Neural cell (in vitro differentiated cells): ENCODE measurements at regions not wholly inside any gene's neighbourhood (a gene's known extent, or its start where the extent isn't known, plus 50 kb on each side); places are given as distances from the start of the nearest gene placed in this dataset.

Experiments
- H2AFZ ChIP-seq: fragments of 200-600, 300-800 bp; sonication (generic), shearing (Covaris generic); 2 replicates; pipeline ENCODE4 v1.6.0; 2014; ENCODE audit warnings: low read depth, mild to moderate bottlenecking, antibody characterized with exemption, low read length, moderate library complexity
- H3F3A ChIP-seq: fragments of 200-600 bp; shearing (Covaris generic); 2 replicates; pipeline ENCODE4 v1.6.1; 2016; ENCODE audit warnings: mild to moderate bottlenecking, moderate library complexity, mixed read lengths, antibody characterized with exemption, low read length; ENCODE audit not compliant: insufficient read depth, poor library complexity, severe bottlenecking
- H3K27ac ChIP-seq: fragments of 200-600, 300-800 bp; sonication (generic), shearing (Covaris generic); 2 replicates; pipeline ENCODE4 v1.5.1; 2014; ENCODE audit warnings: mild to moderate bottlenecking, low read length, moderate library complexity
- H3K27me3 ChIP-seq: fragments of 300-800, 200-600 bp; sonication (generic), shearing (Covaris generic); 2 replicates; pipeline ENCODE4 v1.6.0; 2014; ENCODE audit warnings: mild to moderate bottlenecking, low read depth, low read length, moderate library complexity; ENCODE audit not compliant: insufficient read depth
- H3K36me3 ChIP-seq: fragments of 300-800, 200-600 bp; sonication (generic), shearing (Covaris generic); 2 replicates; pipeline ENCODE4 v1.5.1; 2014; ENCODE audit warnings: mild to moderate bottlenecking, antibody characterized with exemption, low read length, moderate library complexity; ENCODE audit not compliant: insufficient read depth
- H3K4me2 ChIP-seq: fragments of 300-800, 200-600 bp; sonication (generic), shearing (Covaris generic); 2 replicates; pipeline ENCODE4 v1.6.0; 2014; ENCODE audit warnings: mild to moderate bottlenecking, low read length
- H3K4me3 ChIP-seq: fragments of 300-800, 200-600 bp; sonication (generic), shearing (Covaris generic); 2 replicates; pipeline ENCODE4 v1.5.1; 2014; ENCODE audit warnings: mild to moderate bottlenecking, low read length, moderate library complexity
- H3K79me2 ChIP-seq: fragments of 200-600 bp; shearing (Covaris generic); replicated peaks from 2 replicates; pipeline ENCODE4 v1.6.0; 2014; ENCODE audit warnings: mild to moderate bottlenecking, low read length, moderate library complexity; ENCODE audit not compliant: insufficient read depth
- H3K9ac ChIP-seq: fragments of 300-800, 200-600 bp; sonication (generic), shearing (Covaris generic); 2 replicates; pipeline ENCODE4 v1.6.1; 2016; ENCODE audit warnings: mild to moderate bottlenecking, low read length, mixed read lengths
- H3K9me2 ChIP-seq: fragments of 200-600 bp; shearing (Covaris generic); 2 replicates; pipeline ENCODE4 v1.6.1; 2016; ENCODE audit warnings: mild to moderate bottlenecking, low read length, mixed read lengths; ENCODE audit not compliant: insufficient read depth
- H3K9me3 ChIP-seq: fragments of 200-600, 300-800 bp; sonication (generic), shearing (Covaris generic); 2 replicates; pipeline ENCODE4 v1.6.1; 2016; ENCODE audit warnings: mild to moderate bottlenecking, mixed run types, low read length, moderate library complexity, mixed read lengths
- H4K20me1 ChIP-seq: fragments of 200-600 bp; shearing (Covaris generic); 2 replicates; pipeline ENCODE4 v1.6.1; 2016; ENCODE audit warnings: mild to moderate bottlenecking, mixed run types; ENCODE audit not compliant: insufficient read depth
- CTCF ChIP-seq: fragments of 450-650 bp; IDR thresholded peaks from 2 replicates; pipeline ENCODE4 v1.5.1; 2014; ENCODE audit warnings: antibody characterized with exemption, mild to moderate bottlenecking, moderate library complexity; ENCODE audit not compliant: poor library complexity, severe bottlenecking
- EP300 ChIP-seq: fragments of 450-650 bp; conservative IDR thresholded peaks from 2 replicates; pipeline ENCODE4 v1.6.1; 2014; ENCODE audit warnings: antibody characterized with exemption, mild to moderate bottlenecking, moderate library complexity; ENCODE audit not compliant: poor library complexity, severe bottlenecking
- EZH2 ChIP-seq: fragments of 200-600, 300-800 bp; shearing (Covaris generic), sonication (generic); IDR thresholded peaks from 2 replicates; pipeline ENCODE4 v1.6.1; 2014; ENCODE audit warnings: antibody characterized with exemption, low read length, borderline replicate concordance, mild to moderate bottlenecking; ENCODE audit not compliant: insufficient read depth, poor library complexity, severe bottlenecking
- MXI1 ChIP-seq: fragments of 450-650 bp; conservative IDR thresholded peaks from 2 replicates; pipeline ENCODE4 v1.6.1; 2014; ENCODE audit warnings: antibody characterized with exemption, mild to moderate bottlenecking; ENCODE audit not compliant: poor library complexity, severe bottlenecking
- POLR2AphosphoS5 ChIP-seq: IDR thresholded peaks from 2 replicates; pipeline ENCODE4 v1.6.1; 2012
- RAD21 ChIP-seq: fragments of 450-650 bp; conservative IDR thresholded peaks from 2 replicates; pipeline ENCODE4 v1.6.1; 2014; ENCODE audit warnings: antibody characterized with exemption, mild to moderate bottlenecking, moderate library complexity
- REST ChIP-seq: IDR thresholded peaks from 2 replicates; pipeline ENCODE4 v1.6.1; 2012; ENCODE audit warnings: borderline replicate concordance
- SMC3 ChIP-seq: fragments of 450-650 bp; conservative IDR thresholded peaks from 2 replicates; pipeline ENCODE4 v1.6.1; 2014; ENCODE audit warnings: antibody characterized with exemption, mild to moderate bottlenecking, moderate library complexity; ENCODE audit not compliant: poor library complexity
- TAF1 ChIP-seq: IDR thresholded peaks from 2 replicates; pipeline ENCODE4 v1.6.1; 2012; ENCODE audit warnings: low read depth

- Histone ChIP-seq H3K9me3 (no peaks in the 10 kb centered on the region), H3K27me3 (no peaks in the 10 kb centered on the region), H3K4me2 (no peak overlapping the region), H3K36me3 (no peaks in the 10 kb centered on the region), H3K79me2 (no peaks in the 10 kb centered on the region), H4K20me1 (no peaks in the 10 kb centered on the region), H3K9ac (no peak overlapping the region), H3K4me3 (no peak overlapping the region), H2AFZ (no peak overlapping the region), H3K27ac (no peak overlapping the region), H3K9me2 (no peaks in the 10 kb centered on the region), H3F3A (no peaks in the 10 kb centered on the region)
- TF ChIP-seq EZH2 (no peak), REST (no peak)
Observed at GRCh38 chr4:102139932-102140331, 205.3 kb downstream of the SLC39A8 start.

GRCh38 chr4:102139132-102139573, 206.1 kb downstream of the SLC39A8 start:
- Histone ChIP-seq H3K9me2 (no peaks in the 10 kb centered on the region), H3K4me3 (no peak overlapping the region), H3K27ac (no peak overlapping the region), H3K9me3 (no peaks in the 10 kb centered on the region), H2AFZ (no peak overlapping the region), H3K79me2 (no peaks in the 10 kb centered on the region), H3K36me3 (no peaks in the 10 kb centered on the region), H3K27me3 (no peaks in the 10 kb centered on the region), H3K4me2 (no peak overlapping the region), H4K20me1 (no peaks in the 10 kb centered on the region), H3F3A (no peaks in the 10 kb centered on the region), H3K9ac (no peak overlapping the region)
- TF ChIP-seq TAF1 (no peak), EZH2 (no peak), POLR2AphosphoS5 (no peak), MXI1 (no peak), REST (no peak)

- H3F3A ChIP-seq, result no peaks in the 10 kb centered on the region
Observed at GRCh38 chr4:102137217-102137616, 208.1 kb downstream of the SLC39A8 start.

More at GRCh38 chr4:102137217-102137616, 208.1 kb downstream of the SLC39A8 start:
- Histone ChIP-seq H3K9me2 (no peaks in the 10 kb centered on the region), H3K27me3 (no peaks in the 10 kb centered on the region), H3K9me3 (no peaks in the 10 kb centered on the region), H4K20me1 (no peaks in the 10 kb centered on the region), H3K9ac (no peak overlapping the region), H3K4me2 (no peak overlapping the region), H3K27ac (no peak overlapping the region), H3K36me3 (no peaks in the 10 kb centered on the region), H3K79me2 (no peaks in the 10 kb centered on the region), H2AFZ (no peak overlapping the region), H3K4me3 (no peak overlapping the region)
- TF ChIP-seq CTCF (no peak), EZH2 (no peak), SMC3 (no peak), MXI1 (no peak), RAD21 (no peak), TAF1 (no peak), POLR2AphosphoS5 (no peak), REST (no peak), EP300 (no peak)
